ENCODE measurements at regions not wholly inside any gene's neighbourhood (a gene's known extent, or its start where the extent isn't known, plus 50 kb on each side); places are given as distances from the start of the nearest gene placed in this dataset.

- TF ChIP-seq CTCF (IDR thresholded peaks at IDR 0.05; ENCODE audit: borderline replicate concordance, extremely low read depth, low read length, poor library complexity, severe bottlenecking) (no peak), EZH2 (IDR thresholded peaks at IDR 0.05; ENCODE audit: borderline replicate concordance, low read depth, low read length, severe bottlenecking) (no peak)
- Histone ChIP-seq H3K4me1 (ENCODE audit: insufficient read depth, low read length) (no peaks in the 10 kb centered on the region), H3K27me3 (ENCODE audit: insufficient read depth, low read length, poor library complexity) (peaks cover 30% of the 10 kb centered on the region), H2AFZ (ENCODE audit: low read depth, low read length) (no peak overlapping the region), H3K36me3 (ENCODE audit: insufficient read depth, low read length) (no peaks in the 10 kb centered on the region), H3K4me3 (ENCODE audit: low read depth in 1 of 2, low read length in 2 of 2) (no peak overlapping the region), H3K9me3 (ENCODE audit: insufficient read depth, low read length, severe bottlenecking) (no peaks in the 10 kb centered on the region), H3K9ac (ENCODE audit: low read depth, low read length) (no peak overlapping the region), H4K20me1 (ENCODE audit: insufficient read depth, low read length) (0 out of 2 replicates have a peak, but pooled peaks cover 4% of the 10 kb centered on the region), H3K27ac (ENCODE audit: low read length) (no peak overlapping the region), H3K4me2 (ENCODE audit: insufficient read depth, low read length) (no peak overlapping the region), H3K79me2 (ENCODE audit: insufficient read depth, low read length) (no peaks in the 10 kb centered on the region)
- no peak for DNase-seq
- no peak for ATAC-seq (ENCODE audit: insufficient read depth, low read depth)
Measured at GRCh38 chr3:128569756-128570155, 76.8 kb upstream of the GATA2 start.

DNA sequence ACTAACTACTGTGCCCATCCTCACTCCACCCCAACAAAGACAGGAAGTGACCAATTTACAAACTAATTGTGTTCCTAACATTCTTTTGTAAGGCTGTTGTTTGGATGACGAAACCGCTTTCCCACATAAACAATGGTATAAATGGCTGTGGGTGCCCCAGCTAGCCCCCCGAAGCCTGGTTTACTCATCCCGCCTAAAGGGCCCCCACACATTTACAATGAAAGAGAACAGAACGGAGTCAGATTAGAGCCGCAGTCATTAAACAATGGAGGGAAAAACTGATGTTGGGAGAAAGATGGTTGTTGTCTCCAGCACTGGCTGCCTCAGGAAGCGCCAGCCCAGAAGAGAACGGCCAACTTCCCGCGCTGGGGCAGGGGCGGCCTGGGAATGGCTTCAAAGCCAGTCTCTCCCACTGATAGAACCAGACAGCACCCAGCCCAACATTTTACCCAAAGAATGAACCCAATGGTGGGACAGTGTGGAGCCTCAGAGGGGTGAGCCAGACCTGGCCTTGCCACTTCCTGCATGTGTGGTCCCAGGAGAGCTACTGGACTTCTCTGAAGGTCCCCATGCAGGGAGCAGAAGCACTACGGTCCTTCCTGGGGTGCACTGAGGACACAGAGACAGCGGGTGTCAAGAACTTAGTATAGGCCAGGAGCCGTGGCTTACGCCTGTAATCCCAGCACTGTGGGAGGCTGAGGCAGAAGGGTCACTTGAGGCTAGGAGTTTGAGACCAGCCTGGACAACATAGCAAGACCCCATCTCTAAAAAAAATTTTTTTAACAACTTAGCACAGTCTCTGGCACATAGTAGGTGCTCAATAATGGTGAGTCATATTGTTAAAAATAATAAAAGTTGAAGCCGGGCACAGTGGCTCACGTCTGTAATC is 75.8 kb upstream of the GATA2 start:
- no peak overlapping the region for H3K27ac ChIP-seq (ENCODE audit: low read length)
- no peak overlapping the region for H3K4me3 ChIP-seq (ENCODE audit: low read depth in 1 of 2, low read length in 2 of 2)
- no peak overlapping the region for H2AFZ ChIP-seq (ENCODE audit: low read depth, low read length)
- no peaks in the 10 kb centered on the region for H3K36me3 ChIP-seq (ENCODE audit: insufficient read depth, low read length)
- no peaks in the 10 kb centered on the region for H3K9me3 ChIP-seq (ENCODE audit: insufficient read depth, low read length, severe bottlenecking)
- no peaks in the 10 kb centered on the region for H3K79me2 ChIP-seq (ENCODE audit: insufficient read depth, low read length)
- H3K9ac ChIP-seq (ENCODE audit: low read depth, low read length): no peak overlapping the region
- 0 out of 2 replicates have a peak, but pooled peaks cover 4% of the 10 kb centered on the region for H4K20me1 ChIP-seq (ENCODE audit: insufficient read depth, low read length)
- no peak for ATAC-seq (ENCODE audit: insufficient read depth, low read depth)
- H3K4me2 ChIP-seq (ENCODE audit: insufficient read depth, low read length): no peak overlapping the region
- H3K4me1 ChIP-seq (ENCODE audit: insufficient read depth, low read length): no peaks in the 10 kb centered on the region
- no peak for DNase-seq
- TF ChIP-seq EZH2 (IDR thresholded peaks at IDR 0.05; ENCODE audit: borderline replicate concordance, low read depth, low read length, severe bottlenecking) (no peak), CTCF (IDR thresholded peaks at IDR 0.05; ENCODE audit: borderline replicate concordance, extremely low read depth, low read length, poor library complexity, severe bottlenecking) (no peak)
- peaks cover 25% of the 10 kb centered on the region for H3K27me3 ChIP-seq (ENCODE audit: insufficient read depth, low read length, poor library complexity)

DNA sequence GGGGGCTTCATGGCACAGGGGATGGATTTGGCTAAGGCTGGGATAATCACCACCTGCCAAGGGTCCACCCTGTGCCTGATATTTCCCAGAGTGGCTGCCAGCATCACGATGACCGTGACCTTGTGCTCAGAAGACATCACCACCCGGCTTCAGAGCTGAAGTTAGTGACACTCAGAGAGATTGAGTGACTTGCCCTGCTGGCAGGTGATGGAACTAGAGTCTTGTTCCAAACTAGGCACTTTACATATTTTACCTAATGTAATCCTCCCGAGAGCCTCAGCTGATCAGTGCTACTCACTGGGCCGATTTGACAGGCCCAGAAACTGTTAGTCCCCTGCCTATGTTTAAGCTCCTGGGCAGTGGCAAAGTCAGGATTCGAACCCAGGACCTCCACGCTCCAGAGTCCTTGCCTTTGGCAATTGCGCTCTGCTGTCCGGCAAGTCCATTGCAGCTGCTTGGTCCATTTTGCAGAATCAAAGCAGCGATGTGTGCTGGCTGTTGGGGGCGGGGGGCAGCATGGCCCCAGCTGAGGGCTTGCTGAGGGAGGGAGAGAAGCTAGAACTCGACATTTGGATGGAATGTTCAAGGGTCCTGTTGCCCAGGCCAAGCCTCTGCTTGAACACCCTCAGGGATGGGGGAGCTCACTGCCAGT is 74.8 kb upstream of the GATA2 start:
- no peaks in the 10 kb centered on the region for H4K20me1 ChIP-seq (ENCODE audit: insufficient read depth, low read length)
- H3K4me3 ChIP-seq (ENCODE audit: low read depth in 1 of 2, low read length in 2 of 2): no peak overlapping the region
- TF ChIP-seq CTCF (IDR thresholded peaks at IDR 0.05; ENCODE audit: borderline replicate concordance, extremely low read depth, low read length, poor library complexity, severe bottlenecking): peak; percentile 20
- TF ChIP-seq EZH2 (IDR thresholded peaks at IDR 0.05; ENCODE audit: borderline replicate concordance, low read depth, low read length, severe bottlenecking): no peak
- no peaks in the 10 kb centered on the region for H3K9me3 ChIP-seq (ENCODE audit: insufficient read depth, low read length, severe bottlenecking)
- no peaks in the 10 kb centered on the region for H3K4me1 ChIP-seq (ENCODE audit: insufficient read depth, low read length)
- no peaks in the 10 kb centered on the region for H3K36me3 ChIP-seq (ENCODE audit: insufficient read depth, low read length)
- no peak overlapping the region for H3K9ac ChIP-seq (ENCODE audit: low read depth, low read length)
- no peak overlapping the region for H3K4me2 ChIP-seq (ENCODE audit: insufficient read depth, low read length)
- ATAC-seq (ENCODE audit: insufficient read depth, low read depth): no peak
- peaks cover 16% of the 10 kb centered on the region for H3K27me3 ChIP-seq (ENCODE audit: insufficient read depth, low read length, poor library complexity)
- no peak overlapping the region for H3K27ac ChIP-seq (ENCODE audit: low read length)
- no peak overlapping the region for H2AFZ ChIP-seq (ENCODE audit: low read depth, low read length)
- no peaks in the 10 kb centered on the region for H3K79me2 ChIP-seq (ENCODE audit: insufficient read depth, low read length)
- no peak for DNase-seq
